GM21529 (cell line): ENCODE measurements at regions not wholly inside any gene's neighbourhood (a gene's known extent, or its start where the extent isn't known, plus 50 kb on each side); places are given as distances from the start of the nearest gene placed in this dataset.
"Not testable (repeated sequence)": the region's sequence is repeated elsewhere in the genome, so short reads cannot be mapped to it uniquely, and the experiment has no call there.

ENCODE experiments used
- ATAC-seq: cut with Tn5 transposase; IDR thresholded peaks from one replicate; pipeline ENCODE4 v1.9.1; 2021; ENCODE audit not compliant: unreplicated experiment

GRCh38 chr15:59835776-59836175 is 146.7 kb upstream of the BNIP2 start:
- no peak for ATAC-seq

GRCh38 chr15:59834528-59834927 is 145.4 kb upstream of the BNIP2 start:
- no peak for ATAC-seq

- no peak for ATAC-seq
These were observed 144.2 kb upstream of the BNIP2 start for GRCh38 chr15:59833366-59833765.

GRCh38 chr15:59830873-59831272 is 141.8 kb upstream of the BNIP2 start:
- ATAC-seq, result no peak

GRCh38 chr15:59830098-59830497 is 141.0 kb upstream of the BNIP2 start:
- no peak for ATAC-seq

GRCh38 chr15:59828861-59829260 is 139.7 kb upstream of the BNIP2 start:
- ATAC-seq, result no peak

GRCh38 chr15:59828263-59828662 is 139.1 kb upstream of the BNIP2 start:
- no peak for ATAC-seq

GRCh38 chr15:59825901-59826300 is 136.8 kb upstream of the BNIP2 start:
- no peak for ATAC-seq

GRCh38 chr15:59821286-59821685 is 132.2 kb upstream of the BNIP2 start:
- ATAC-seq, result no peak

- no peak for ATAC-seq
These were observed 130.0 kb upstream of the BNIP2 start for GRCh38 chr15:59819092-59819491.

- ATAC-seq, result no peak
These were observed 129.2 kb upstream of the BNIP2 start for GRCh38 chr15:59818336-59818735.

GRCh38 chr15:59817834-59818233 is 128.7 kb upstream of the BNIP2 start:
- no peak for ATAC-seq

- ATAC-seq, result no peak
These were observed 127.9 kb upstream of the BNIP2 start for GRCh38 chr15:59817053-59817452.

GRCh38 chr15:59814409-59814808 is 125.3 kb upstream of the BNIP2 start:
- ATAC-seq, result no peak

GRCh38 chr15:59812889-59813288 is 123.8 kb upstream of the BNIP2 start:
- no peak for ATAC-seq

GRCh38 chr15:59812250-59812870 is 123.2 kb upstream of the BNIP2 start:
- no peak for ATAC-seq

- not testable (repeated sequence) for ATAC-seq
These were observed 114.3 kb upstream of the BNIP2 start for GRCh38 chr15:59803293-59803966.

- ATAC-seq, result no peak
These were observed 112.5 kb upstream of the BNIP2 start for GRCh38 chr15:59801649-59802048.

GRCh38 chr15:59798605-59798917 is 109.4 kb upstream of the BNIP2 start:
- no peak for ATAC-seq

- no peak for ATAC-seq
These were observed 108.9 kb upstream of the BNIP2 start for GRCh38 chr15:59797756-59798604.

- ATAC-seq, result no peak
These were observed 105.2 kb upstream of the BNIP2 start for GRCh38 chr15:59794229-59794886.

- ATAC-seq, result no peak
These were observed 103.2 kb upstream of the BNIP2 start for GRCh38 chr15:59792359-59792758.
